ENCODE measurements at regions not wholly inside any gene's neighbourhood (a gene's known extent, or its start where the extent isn't known, plus 50 kb on each side); places are given as distances from the start of the nearest gene placed in this dataset.

- Histone ChIP-seq H3K4me2 (ENCODE audit: insufficient read depth, insufficient read length, low read length) (no peak overlapping the region), H3T11ph (ENCODE audit: low read length) (no peak overlapping the region), H4K20me1 (ENCODE audit: control insufficient read depth, insufficient read depth, insufficient read length) (no peaks in the 10 kb centered on the region), H2BK12ac (ENCODE audit: insufficient read length, low read depth, low read length) (no peak overlapping the region), H3K27ac (ENCODE audit: insufficient read length, low read depth, low read length) (no peak overlapping the region), H3K27me3 (ENCODE audit: insufficient read depth, low read length) (no peaks in the 10 kb centered on the region), H3K4ac (ENCODE audit: low read depth, low read length) (no peak overlapping the region), H4K91ac (ENCODE audit: insufficient read length, low read depth, low read length) (no peak overlapping the region), H3K23me2 (ENCODE audit: insufficient read length, low read depth, low read length, poor library complexity, severe bottlenecking) (no peaks in the 10 kb centered on the region), H2AFZ (ENCODE audit: low read length) (no peak overlapping the region), H3K79me2 (ENCODE audit: insufficient read depth, low read length) (no peaks in the 10 kb centered on the region), H3K14ac (ENCODE audit: insufficient read depth, low read length) (no peak overlapping the region), H4K8ac (replicated peaks; ENCODE audit: insufficient read length, low read depth, low read length) (no peak overlapping the region), H3K56ac (ENCODE audit: insufficient read length, low read depth, low read length) (no peak overlapping the region), H2AK5ac (ENCODE audit: insufficient read length, low read length) (no peak overlapping the region), H3K4me1 (ENCODE audit: insufficient read depth, low read length) (no peaks in the 10 kb centered on the region), H2BK120ac (ENCODE audit: low read depth, low read length, poor library complexity, severe bottlenecking) (no peak overlapping the region), H2BK15ac (ENCODE audit: low read depth, low read length) (no peak overlapping the region), H3K23ac (ENCODE audit: insufficient read length, low read depth, low read length) (no peak overlapping the region), H3K79me1 (ENCODE audit: insufficient read depth, low read depth, low read length, poor library complexity, severe bottlenecking) (no peaks in the 10 kb centered on the region), H3K18ac (ENCODE audit: insufficient read length, low read depth, low read length) (no peak overlapping the region), H3K9ac (ENCODE audit: extremely low read depth, insufficient read length, low read length) (no peak overlapping the region), H2BK20ac (ENCODE audit: low read depth, low read length, poor library complexity, severe bottlenecking) (no peak overlapping the region), H3K9me3 (ENCODE audit: control insufficient read depth, low read depth, low read length) (no peaks in the 10 kb centered on the region), H4K5ac (ENCODE audit: insufficient read length, low read depth, low read length) (no peak overlapping the region), H2BK5ac (ENCODE audit: insufficient read length, low read length) (no peak overlapping the region)
- TF ChIP-seq CTCF (conservative IDR thresholded peaks at IDR 0.05), result no peak
- Mint-ChIP-seq H3K4me1 (no peaks in the 10 kb centered on the region), H3K9me3 (no peaks in the 10 kb centered on the region), H3K27ac (no peak overlapping the region), H3K4me3 (no peak overlapping the region), H3K36me3 (ENCODE audit: insufficient read depth in 1 of 3, low read depth in 3 of 3) (peaks cover 0 to 8% (median 0%) of the 10 kb centered on the region in 3 experiments; a peak in 1 of 7 replicates), H3K27me3 (ENCODE audit: low read depth) (no peaks in the 10 kb centered on the region)
- DNase-seq, result no peak
Observed at GRCh38 chr14:29475641-29476040, 452.0 kb downstream of the PRKD1 start.

All from H9 (cell line).